DND-41 (cell line): ENCODE measurements at regions not wholly inside any gene's neighbourhood (a gene's known extent, or its start where the extent isn't known, plus 50 kb on each side); places are given as distances from the start of the nearest gene placed in this dataset.
"Not testable (repeated sequence)": the region's sequence is repeated elsewhere in the genome, so short reads cannot be mapped to it uniquely, and the experiment has no call there.

Source experiments
- ATAC-seq: fragments of 200-7000 bp; cut with Tn5 transposase; 3 replicates; pipeline ENCODE4 v1.9.1; 2021; ENCODE audit warnings: low read depth; ENCODE audit not compliant: insufficient read depth
- DNase-seq: peaks from one replicate; pipeline ENCODE4 v3.0.0-alpha.2; 2020
- H2AFZ ChIP-seq: 2 replicates; pipeline ENCODE4 v1.6.0; 2012; ENCODE audit warnings: low read depth, low read length
- H3K27ac ChIP-seq: 2 replicates; pipeline ENCODE4 v1.5.1; 2012; ENCODE audit warnings: low read length, inconsistent platforms
- H3K27me3 ChIP-seq: fragments of 200-600 bp; sonication (generic); 2 replicates; pipeline ENCODE4 v1.6.0; 2012; ENCODE audit warnings: low read length, mild to moderate bottlenecking, inconsistent platforms; ENCODE audit not compliant: insufficient read depth, poor library complexity
- H3K36me3 ChIP-seq: 2 replicates; pipeline ENCODE4 v1.5.1; 2012; ENCODE audit warnings: low read length, inconsistent platforms; ENCODE audit not compliant: insufficient read depth
- H3K4me1 ChIP-seq: 2 replicates; pipeline ENCODE4 v1.5.1; 2012; ENCODE audit warnings: mild to moderate bottlenecking, low read length; ENCODE audit not compliant: insufficient read depth
- H3K4me2 ChIP-seq: 2 replicates; pipeline ENCODE4 v1.6.0; 2012; ENCODE audit warnings: mild to moderate bottlenecking, moderate library complexity, low read length, inconsistent platforms; ENCODE audit not compliant: insufficient read depth
- H3K4me3 ChIP-seq, 2 experiments: fragments of 200-600 bp in 1 of 2; shearing (Covaris generic) in 1 of 2; 2 replicates each; pipeline ENCODE4 v1.5.1; 2012 to 2016; ENCODE audit warnings: inconsistent platforms in 2 of 2, low read length in 2 of 2, mild to moderate bottlenecking in 2 of 2, low read depth in 1 of 2, moderate library complexity in 1 of 2
- H3K79me2 ChIP-seq: 2 replicates; pipeline ENCODE4 v1.6.0; 2012; ENCODE audit warnings: low read length, inconsistent platforms; ENCODE audit not compliant: insufficient read depth
- H3K9ac ChIP-seq: 2 replicates; pipeline ENCODE4 v1.6.0; 2012; ENCODE audit warnings: low read depth, mild to moderate bottlenecking, inconsistent platforms, low read length, moderate library complexity
- H3K9me3 ChIP-seq: 2 replicates; pipeline ENCODE4 v1.5.1; 2012; ENCODE audit warnings: low read length, moderate library complexity, mild to moderate bottlenecking, inconsistent platforms; ENCODE audit not compliant: insufficient read depth, severe bottlenecking
- H4K20me1 ChIP-seq: 2 replicates; pipeline ENCODE4 v1.6.0; 2012; ENCODE audit warnings: low read length; ENCODE audit not compliant: insufficient read depth
- CTCF ChIP-seq: IDR thresholded peaks from 2 replicates; pipeline ENCODE4 v1.5.1; 2012; ENCODE audit warnings: borderline replicate concordance, low read length, moderate library complexity, mild to moderate bottlenecking; ENCODE audit not compliant: poor library complexity, severe bottlenecking; ENCODE audit errors: extremely low read depth
- EZH2 ChIP-seq: IDR thresholded peaks from 3 replicates; pipeline ENCODE4 v1.6.1; 2012; ENCODE audit warnings: borderline replicate concordance, low read depth, mild to moderate bottlenecking, moderate library complexity, low read length, inconsistent platforms; ENCODE audit not compliant: severe bottlenecking

GRCh38 chr13:22944378-22944777, 236.4 kb upstream of the SGCG start:
- ATAC-seq (no peak), DNase-seq (no peak)
- H3K4me3 ChIP-seq = no peak overlapping the region
- no peaks in the 10 kb centered on the region for H4K20me1 ChIP-seq
- no peaks in the 10 kb centered on the region for H3K27me3 ChIP-seq
- H3K36me3 ChIP-seq = no peaks in the 10 kb centered on the region
- TF ChIP-seq EZH2 (no peak), CTCF (no peak)
- H3K4me1 ChIP-seq = no peaks in the 10 kb centered on the region
- H3K9ac ChIP-seq = no peak overlapping the region
- no peak overlapping the region for H3K4me2 ChIP-seq
- no peaks in the 10 kb centered on the region for H3K9me3 ChIP-seq
- no peak overlapping the region for H3K27ac ChIP-seq
- H3K79me2 ChIP-seq = no peaks in the 10 kb centered on the region
- no peak overlapping the region for H2AFZ ChIP-seq

- no peak overlapping the region for H3K27ac ChIP-seq
- no peaks in the 10 kb centered on the region for H4K20me1 ChIP-seq
- ATAC-seq = no peak
- H3K4me1 ChIP-seq = no peaks in the 10 kb centered on the region
- H3K9me3 ChIP-seq = no peaks in the 10 kb centered on the region
- TF ChIP-seq CTCF = no peak
- TF ChIP-seq EZH2 = no peak
- no peak overlapping the region for H3K4me2 ChIP-seq
- no peaks in the 10 kb centered on the region for H3K36me3 ChIP-seq
- H2AFZ ChIP-seq = no peak overlapping the region
- no peak overlapping the region for H3K9ac ChIP-seq
- DNase-seq = no peak
- no peak overlapping the region for H3K4me3 ChIP-seq
- H3K79me2 ChIP-seq = no peaks in the 10 kb centered on the region
- no peaks in the 10 kb centered on the region for H3K27me3 ChIP-seq
Measured at GRCh38 chr13:22945321-22946226, 235.2 kb upstream of the SGCG start.

- Histone ChIP-seq H3K4me2 (no peak overlapping the region), H4K20me1 (no peaks in the 10 kb centered on the region), H3K36me3 (no peaks in the 10 kb centered on the region), H3K79me2 (no peaks in the 10 kb centered on the region), H3K4me3 (no peak overlapping the region), H3K9ac (no peak overlapping the region), H3K9me3 (no peaks in the 10 kb centered on the region), H3K27ac (no peak overlapping the region), H2AFZ (no peak overlapping the region), H3K27me3 (no peaks in the 10 kb centered on the region), H3K4me1 (no peaks in the 10 kb centered on the region)
- ATAC-seq (no peak), DNase-seq (no peak)
- TF ChIP-seq EZH2 = no peak
- no peak for TF ChIP-seq CTCF
Measured at GRCh38 chr13:22948421-22948820, 232.4 kb upstream of the SGCG start.

GRCh38 chr13:22952018-22952417, 228.8 kb upstream of the SGCG start:
- not testable (repeated sequence) for H2AFZ ChIP-seq, DNase-seq, H3K27me3 ChIP-seq, H3K79me2 ChIP-seq, H3K4me3 ChIP-seq, H3K4me2 ChIP-seq, H3K27ac ChIP-seq, H4K20me1 ChIP-seq, H3K9me3 ChIP-seq, H3K4me1 ChIP-seq, ATAC-seq, H3K36me3 ChIP-seq, H3K9ac ChIP-seq

GRCh38 chr13:22955147-22955546, 225.6 kb upstream of the SGCG start:
- not testable (repeated sequence) for H3K27ac ChIP-seq, H4K20me1 ChIP-seq
- ATAC-seq = peak; percentile 100

More at GRCh38 chr13:22955147-22955546, 225.6 kb upstream of the SGCG start:
- H3K79me2 ChIP-seq, H3K36me3 ChIP-seq, H3K4me3 ChIP-seq, H2AFZ ChIP-seq, H3K4me1 ChIP-seq, H3K27me3 ChIP-seq, H3K4me2 ChIP-seq, H3K9me3 ChIP-seq, DNase-seq, H3K9ac ChIP-seq: not testable (repeated sequence)
